Activated CD4-positive, alpha-beta T cell treated with anti-CD3 and anti-CD28 coated beads, Interleukin-10, Interleukin-2, amounts not matched to agents 100 ng/mL and 50 ng/mL, durations not matched to agents 16 hours and 8 hours (primary cell): ENCODE measurements at regions not wholly inside any gene's neighbourhood (a gene's known extent, or its start where the extent isn't known, plus 50 kb on each side); places are given as distances from the start of the nearest gene placed in this dataset.

Source experiments
- DNase-seq: peaks from one replicate; pipeline ENCODE4 v3.0.0-alpha.2; 2020

GRCh38 chr11:122521626-122522025 lies 133.9 kb upstream of the UBASH3B start:
- no peak for DNase-seq

- no peak for DNase-seq
These were observed 137.8 kb upstream of the UBASH3B start for GRCh38 chr11:122517403-122518379.

GRCh38 chr11:122516686-122517085 lies 138.8 kb upstream of the UBASH3B start:
- no peak for DNase-seq

- DNase-seq: no peak
These were observed 141.5 kb upstream of the UBASH3B start for GRCh38 chr11:122513997-122514396.

- no peak for DNase-seq
These were observed 142.2 kb upstream of the UBASH3B start for GRCh38 chr11:122513328-122513727.

- DNase-seq: no peak
These were observed 142.8 kb upstream of the UBASH3B start for GRCh38 chr11:122512688-122513087.

GRCh38 chr11:122509899-122510298 lies 145.6 kb upstream of the UBASH3B start:
- no peak for DNase-seq

- DNase-seq: no peak
These were observed 146.4 kb upstream of the UBASH3B start for GRCh38 chr11:122509091-122509490.

- peak; percentile 58 for DNase-seq
These were observed 150.1 kb upstream of the UBASH3B start for GRCh38 chr11:122505304-122506006.

GRCh38 chr11:122494221-122494620 lies 161.3 kb upstream of the UBASH3B start:
- DNase-seq: no peak

- no peak for DNase-seq
These were observed 164.0 kb upstream of the UBASH3B start for GRCh38 chr11:122491509-122491908.

GRCh38 chr11:122488892-122489706 lies 166.4 kb upstream of the UBASH3B start:
- DNase-seq: no peak

- no peak for DNase-seq
These were observed 167.9 kb upstream of the UBASH3B start for GRCh38 chr11:122487669-122488068.

- DNase-seq: no peak
These were observed 168.6 kb upstream of the UBASH3B start for GRCh38 chr11:122486793-122487495.

GRCh38 chr11:122478986-122479385 lies 176.5 kb upstream of the UBASH3B start:
- no peak for DNase-seq

- no peak for DNase-seq
These were observed 186.6 kb upstream of the UBASH3B start for GRCh38 chr11:122468965-122469364.

- DNase-seq: no peak
These were observed 192.0 kb upstream of the UBASH3B start for GRCh38 chr11:122463530-122463929.

GRCh38 chr11:122459064-122459463 lies 196.5 kb upstream of the UBASH3B start:
- DNase-seq: no peak

- no peak for DNase-seq
These were observed 201.9 kb upstream of the UBASH3B start for GRCh38 chr11:122453586-122453985.

GRCh38 chr11:122451911-122452310 lies 203.6 kb upstream of the UBASH3B start:
- DNase-seq: no peak

GRCh38 chr11:122441666-122442035 lies 213.9 kb upstream of the UBASH3B start:
- no peak for DNase-seq
